SK-N-SH (cell line): ENCODE measurements at regions not wholly inside any gene's neighbourhood (a gene's known extent, or its start where the extent isn't known, plus 50 kb on each side); places are given as distances from the start of the nearest gene placed in this dataset.

Experiments used
- CTCF ChIA-PET: fragments of 300-600, 350-600 bp; formaldehyde crosslinking; extraction: SDS; loops from one replicate; lab custom pipeline; 2021; lab: Yijun Ruan, JAX
- POLR2A ChIA-PET: fragments of 350-600 bp; sonication (Branson Sonifier 250); formaldehyde crosslinking; extraction: SDS; loops from one replicate; lab custom pipeline; 2020; ENCODE audit warnings: antibody characterized with exemption, inconsistent platforms; lab: Yijun Ruan, JAX
- DNase-seq: peaks from one replicate; pipeline ENCODE4 v3.0.0; 2012
- H2AFZ ChIP-seq: fragments of 200-600 bp; sonication (generic); 2 replicates; pipeline ENCODE4 v1.8.1; 2016; ENCODE audit warnings: antibody characterized with exemption, mild to moderate bottlenecking, low read depth
- H3F3A ChIP-seq: fragments of 200-600 bp; sonication (generic); replicated peaks from 2 replicates; pipeline ENCODE3; 2016; ENCODE audit warnings: antibody characterized with exemption, mild to moderate bottlenecking; ENCODE audit not compliant: insufficient read depth
- H3K27ac ChIP-seq, 2 experiments: fragments of 200-500 bp in 1 of 2; fragments of 200-600 bp in 1 of 2; sonication (Bioruptor generic) in 1 of 2; sonication (generic), shearing (Covaris generic) in 1 of 2; 2 replicates each; pipeline versions ENCODE4 v1.5.1 to v1.6.1; 2014 to 2016; ENCODE audit warnings: low read depth in 2 of 2, inconsistent platforms in 1 of 2, low read length in 1 of 2, mild to moderate bottlenecking in 1 of 2, mixed read lengths in 1 of 2
- H3K27me3 ChIP-seq: fragments of 200-600 bp; sonication (generic), shearing (Covaris generic); 2 replicates; pipeline ENCODE4 v1.6.1; 2016; ENCODE audit warnings: mixed run types; ENCODE audit not compliant: insufficient read depth
- H3K36me3 ChIP-seq, 2 experiments: fragments of 200-500 bp in 1 of 2; fragments of 200-600 bp in 1 of 2; sonication (Bioruptor generic) in 1 of 2; sonication (generic) in 1 of 2; replicated peaks in 1 of 2; 2 replicates each; pipeline versions ENCODE3 to v1.5.1; 2014 to 2016; ENCODE audit warnings: low read length in 1 of 2, mild to moderate bottlenecking in 1 of 2; ENCODE audit not compliant: insufficient read depth in 2 of 2, control insufficient read depth in 1 of 2
- H3K4me1 ChIP-seq, 2 experiments: fragments of 200-500 bp in 1 of 2; fragments of 200-600 bp in 1 of 2; sonication (Bioruptor generic) in 1 of 2; sonication (generic), shearing (Covaris generic) in 1 of 2; 2 replicates each; pipeline versions ENCODE4 v1.5.1 to v1.6.1; 2014 to 2016; ENCODE audit warnings: low read depth in 1 of 2, low read length in 1 of 2, mixed run types in 1 of 2; ENCODE audit not compliant: insufficient read depth in 2 of 2, control insufficient read depth in 1 of 2
- H3K4me2 ChIP-seq: fragments of 200-600 bp; sonication (generic), shearing (Covaris generic); 2 replicates; pipeline ENCODE4 v1.6.1; 2017; ENCODE audit warnings: mixed run types
- H3K4me3 ChIP-seq, 2 experiments: fragments of 200-500 bp in 1 of 2; fragments of 200-600 bp in 1 of 2; sonication (Bioruptor generic) in 1 of 2; sonication (generic), shearing (Covaris generic) in 1 of 2; 2 replicates each; pipeline versions ENCODE4 v1.5.1 to v1.8.1; 2014 to 2016; ENCODE audit warnings: low read depth in 2 of 2, inconsistent platforms in 1 of 2, low read length in 1 of 2, mild to moderate bottlenecking in 1 of 2, mixed read lengths in 1 of 2, moderate library complexity in 1 of 2
- H3K79me2 ChIP-seq: fragments of 200-600 bp; sonication (generic); 2 replicates; pipeline ENCODE4 v1.8.1; 2017; ENCODE audit warnings: mild to moderate bottlenecking; ENCODE audit not compliant: insufficient read depth
- H3K9ac ChIP-seq: fragments of 200-600 bp; sonication (generic); 2 replicates; pipeline ENCODE4 v1.6.1; 2017; ENCODE audit warnings: mixed run types
- H3K9me2 ChIP-seq: fragments of 200-600 bp; sonication (generic); 2 replicates; pipeline ENCODE4 v1.6.1; 2017; ENCODE audit warnings: mixed run types
- H3K9me3 ChIP-seq: fragments of 200-600 bp; sonication (generic); 2 replicates; pipeline ENCODE4 v1.6.1; 2017; ENCODE audit warnings: mixed run types, mild to moderate bottlenecking, moderate library complexity
- H4K20me1 ChIP-seq: fragments of 200-600 bp; sonication (generic); 2 replicates; pipeline ENCODE4 v1.6.1; 2017; ENCODE audit warnings: mild to moderate bottlenecking, mixed run types; ENCODE audit not compliant: insufficient read depth
- FOXJ3 ChIP-seq: sonication (generic); formaldehyde crosslinking; IDR thresholded peaks from 2 replicates; pipeline ENCODE4 v1.5.1; 2020; ENCODE audit warnings: mild to moderate bottlenecking, missing genetic modification reagents
- JUND ChIP-seq: IDR thresholded peaks from 2 replicates; pipeline ENCODE4 v1.4.0; 2012
- MEF2A ChIP-seq: IDR thresholded peaks from 2 replicates; pipeline ENCODE4 v1.4.0; 2012; ENCODE audit warnings: low read depth, borderline replicate concordance
- SMC3 ChIP-seq: IDR thresholded peaks from 2 replicates; pipeline ENCODE4 v1.6.1; 2012; ENCODE audit warnings: low read depth, low read length, improper control_type of control experiment
- WGBS: methylation state at CpG from one replicate; pipeline ENCODE4 v1.1.6; 2017; ENCODE audit warnings: low lambda C conversion rate; 5-methylcytosine and 5-hydroxymethylcytosine counted together
- TF ChIP-seq, protein P1 (sequence below): IDR thresholded peaks from 2 replicates; pipeline ENCODE4 v1.4.0; 2012; ENCODE audit warnings: low read depth
- TF ChIP-seq, protein P2 (sequence below): IDR thresholded peaks from 2 replicates; pipeline ENCODE4; 2012

DNA sequence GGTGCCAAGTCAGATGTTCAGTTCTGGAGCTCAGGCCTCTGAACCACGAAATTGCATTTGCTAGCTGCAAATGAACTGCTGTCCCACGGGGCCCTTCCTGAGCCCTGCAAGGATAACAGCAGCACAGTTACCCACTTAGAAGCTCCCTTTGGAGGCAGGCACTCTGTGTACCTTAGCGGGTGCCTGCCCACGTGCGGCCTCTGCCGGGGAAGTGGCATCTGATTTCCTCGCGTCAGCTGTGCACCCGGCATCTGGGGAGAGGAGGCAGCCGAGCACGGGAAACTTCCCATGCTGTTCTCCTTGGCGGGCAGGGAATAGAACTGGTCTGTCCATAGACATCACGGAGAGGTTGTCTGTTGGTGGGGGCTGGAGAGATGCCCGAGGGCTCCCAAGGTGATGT is 148.0 kb upstream of the C1orf174 start:
- no peak overlapping the region for H3K4me2 ChIP-seq
- H3F3A ChIP-seq, result no peaks in the 10 kb centered on the region
- H3K27ac ChIP-seq, result no peak overlapping the region
- no peak overlapping the region for H2AFZ ChIP-seq
- no peaks in the 10 kb centered on the region for H3K36me3 ChIP-seq
- no peaks in the 10 kb centered on the region for H3K9me3 ChIP-seq
- H3K27me3 ChIP-seq, result no peaks in the 10 kb centered on the region
- H4K20me1 ChIP-seq, result no peaks in the 10 kb centered on the region
- no peak for TF ChIP-seq FOXJ3 (CRISPR knock-in tag)
- TF ChIP-seq, all 33 proteins: peak for 0
- H3K9me2 ChIP-seq, result no peaks in the 10 kb centered on the region
- H3K9ac ChIP-seq, result no peak overlapping the region
- WGBS, result 35% methylated on average over 8 of the region's 14 CpGs
- H3K4me1 ChIP-seq, result no peaks in the 10 kb centered on the region
- ChIA-PET POLR2A (interaction anchor here (0.7 kb wide), 1 partner anchor 636 kb away, joined by 3 read pairs; no protein-coding TSS in a partner anchor), CTCF (interaction anchor here (1.0 kb wide), 1 partner anchor 137 kb away, joined by 3 read pairs; no protein-coding TSS in a partner anchor)
- DNase-seq, result no peak
- no peaks in the 10 kb centered on the region for H3K79me2 ChIP-seq
- no peak overlapping the region for H3K4me3 ChIP-seq

DNA sequence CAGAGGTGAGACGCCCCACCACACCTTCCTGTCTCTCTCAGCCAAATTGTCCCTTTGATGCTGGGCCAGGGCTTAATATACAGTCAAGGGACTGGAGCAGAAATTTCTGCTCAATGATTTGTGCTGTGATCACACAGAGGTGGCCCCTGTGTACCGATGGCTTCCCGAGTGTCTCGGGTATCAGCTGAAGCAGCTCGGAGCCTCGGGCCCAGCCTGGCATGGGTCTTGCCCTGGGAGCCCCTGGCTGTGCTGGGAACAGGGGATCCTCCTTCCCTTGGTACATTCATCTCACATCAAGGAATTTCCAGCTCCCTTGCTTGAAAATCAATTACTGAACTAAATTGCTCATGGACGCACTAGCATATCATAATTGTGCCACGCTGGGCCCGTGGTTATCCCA is 148.8 kb upstream of the C1orf174 start:
- TF ChIP-seq, protein P1, sequence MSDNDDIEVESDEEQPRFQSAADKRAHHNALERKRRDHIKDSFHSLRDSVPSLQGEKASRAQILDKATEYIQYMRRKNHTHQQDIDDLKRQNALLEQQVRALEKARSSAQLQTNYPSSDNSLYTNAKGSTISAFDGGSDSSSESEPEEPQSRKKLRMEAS, result no peak
- no peak for TF ChIP-seq MEF2A
- TF ChIP-seq, protein P2, sequence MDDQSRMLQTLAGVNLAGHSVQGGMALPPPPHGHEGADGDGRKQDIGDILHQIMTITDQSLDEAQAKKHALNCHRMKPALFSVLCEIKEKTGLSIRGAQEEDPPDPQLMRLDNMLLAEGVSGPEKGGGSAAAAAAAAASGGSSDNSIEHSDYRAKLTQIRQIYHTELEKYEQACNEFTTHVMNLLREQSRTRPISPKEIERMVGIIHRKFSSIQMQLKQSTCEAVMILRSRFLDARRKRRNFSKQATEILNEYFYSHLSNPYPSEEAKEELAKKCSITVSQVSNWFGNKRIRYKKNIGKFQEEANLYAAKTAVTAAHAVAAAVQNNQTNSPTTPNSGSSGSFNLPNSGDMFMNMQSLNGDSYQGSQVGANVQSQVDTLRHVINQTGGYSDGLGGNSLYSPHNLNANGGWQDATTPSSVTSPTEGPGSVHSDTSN, result no peak
- no peak for TF ChIP-seq JUND
- ChIA-PET CTCF (no interaction called here), POLR2A (no interaction called here)
- no peak overlapping the region for H3K27ac ChIP-seq
- H3F3A ChIP-seq, result no peaks in the 10 kb centered on the region
- no peaks in the 10 kb centered on the region for H3K27me3 ChIP-seq
- H4K20me1 ChIP-seq, result no peaks in the 10 kb centered on the region
- H3K79me2 ChIP-seq, result no peaks in the 10 kb centered on the region
- H3K4me2 ChIP-seq, result no peak overlapping the region
- no peaks in the 10 kb centered on the region for H3K36me3 ChIP-seq
- H2AFZ ChIP-seq, result no peak overlapping the region
- no peaks in the 10 kb centered on the region for H3K9me2 ChIP-seq
- no peak for DNase-seq
- no peak overlapping the region for H3K9ac ChIP-seq
- H3K4me1 ChIP-seq, result no peaks in the 10 kb centered on the region
- H3K9me3 ChIP-seq, result no peaks in the 10 kb centered on the region
- WGBS, result 29% methylated on average over 9 of the region's 9 CpGs
- no peak overlapping the region for H3K4me3 ChIP-seq

DNA sequence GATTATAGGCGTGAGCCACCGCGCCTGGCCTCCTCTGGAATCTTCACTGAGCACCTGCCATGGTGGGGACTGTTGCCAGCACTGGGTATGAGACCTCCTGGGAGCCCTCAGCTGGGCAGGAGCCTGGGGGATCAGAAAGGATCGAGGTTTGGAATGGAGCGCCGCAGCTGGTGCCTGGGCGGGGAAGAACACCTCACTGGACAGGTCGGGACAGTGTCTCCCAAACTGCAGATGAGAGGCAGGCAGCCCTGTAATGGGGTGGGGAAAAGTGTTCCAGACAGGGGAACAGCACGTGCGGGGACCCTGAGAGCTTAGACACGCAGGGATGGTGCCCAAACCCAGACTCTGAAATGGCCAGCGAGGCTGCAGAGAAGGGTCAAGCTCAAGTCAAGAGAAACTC is 150.9 kb upstream of the C1orf174 start:
- no peak overlapping the region for H3K9ac ChIP-seq
- no peak overlapping the region for H2AFZ ChIP-seq
- H3K4me2 ChIP-seq, result no peak overlapping the region
- H4K20me1 ChIP-seq, result no peaks in the 10 kb centered on the region
- H3K36me3 ChIP-seq, result no peaks in the 10 kb centered on the region
- no peaks in the 10 kb centered on the region for H3K9me3 ChIP-seq
- ChIA-PET CTCF (no interaction called here), POLR2A (no interaction called here)
- H3K4me1 ChIP-seq, result no peaks in the 10 kb centered on the region
- no peaks in the 10 kb centered on the region for H3F3A ChIP-seq
- H3K27ac ChIP-seq, result no peak overlapping the region
- TF ChIP-seq, protein P1, result no peak
- no peak for TF ChIP-seq SMC3
- no peak for DNase-seq
- H3K79me2 ChIP-seq, result no peaks in the 10 kb centered on the region
- no peaks in the 10 kb centered on the region for H3K9me2 ChIP-seq
- WGBS, result 56% methylated on average over 11 of the region's 12 CpGs
- no peaks in the 10 kb centered on the region for H3K27me3 ChIP-seq
- no peak overlapping the region for H3K4me3 ChIP-seq
